ENCODE measurements at regions not wholly inside any gene's neighbourhood (a gene's known extent, or its start where the extent isn't known, plus 50 kb on each side); places are given as distances from the start of the nearest gene placed in this dataset.

GRCh38 chr12:4025181-4026019 is 152.2 kb upstream of the PARP11 start:
- no peak overlapping the region for H3K27ac Mint-ChIP-seq
- no peak overlapping the region for H3K9ac ChIP-seq (ENCODE audit: low read length)
- CTCF ChIA-PET, result interaction anchor here (0.6 kb wide), 1 partner anchor 252 kb away, joined by 3 read pairs; no protein-coding TSS in a partner anchor
- no peak overlapping the region for H3K27ac ChIP-seq (ENCODE audit: low read length in 2 of 2)
- no peaks in the 10 kb centered on the region for H3K36me3 ChIP-seq (replicated peaks in 1 of 2; ENCODE audit: control extremely low read depth in 1 of 2, control insufficient read depth in 1 of 2, extremely low read depth in 1 of 2, insufficient read depth in 2 of 2, low read length in 1 of 2)
- H2AFZ ChIP-seq (ENCODE audit: insufficient read depth, low read depth, low read length, poor library complexity, severe bottlenecking), result no peak overlapping the region
- no peak overlapping the region for H3K4me3 Mint-ChIP-seq
- no peaks in the 10 kb centered on the region for H3K79me2 ChIP-seq (ENCODE audit: control insufficient read depth, insufficient read depth, low read length)
- no peak overlapping the region for H3K4me2 ChIP-seq (replicated peaks; ENCODE audit: low read depth, low read length, poor library complexity, severe bottlenecking)
- no peaks in the 10 kb centered on the region for H3K9me3 Mint-ChIP-seq (ENCODE audit: insufficient read depth)
- intact Hi-C loops (cut with micrococcal nuclease), result no loop called here
- DNase-seq, result no peak
- ATAC-seq (ENCODE audit: low read depth), result no peak
- no peaks in the 10 kb centered on the region for H3K9me3 ChIP-seq (ENCODE audit: control extremely low read depth in 1 of 3, control insufficient read depth in 2 of 3, insufficient read depth in 1 of 3, low read length in 2 of 3)
- no peaks in the 10 kb centered on the region for H4K20me1 ChIP-seq (ENCODE audit: control insufficient read depth, insufficient read depth, low read length, poor library complexity, severe bottlenecking)
- WGBS (ENCODE audit: insufficient coverage), result 95% methylated on average over 19 of the region's 20 CpGs
- POLR2A ChIA-PET, result no interaction called here
- H3K4me3 ChIP-seq (ENCODE audit: control extremely low read depth in 1 of 5, extremely low read depth in 1 of 5, insufficient read depth in 1 of 5, low read depth in 2 of 5, low read length in 4 of 5), result no peak overlapping the region
- H3K4me1 ChIP-seq (ENCODE audit: control insufficient read depth in 2 of 2, insufficient read depth in 2 of 2, low read length in 2 of 2), result peaks cover 10% of the 10 kb centered on the region in 2 donors
- H3K4me1 Mint-ChIP-seq, result peaks cover 15% of the 10 kb centered on the region
- peaks cover 0 to 2% (median 1%) of the 10 kb centered on the region in 4 experiments for H3K27me3 ChIP-seq (replicated peaks in 1 of 4; ENCODE audit: control extremely low read depth in 1 of 4, control insufficient read depth in 3 of 4, insufficient read depth in 4 of 4, low read length in 3 of 4)
- H3K27me3 Mint-ChIP-seq, result peaks cover 28% of the 10 kb centered on the region
- TF ChIP-seq, protein P1, sequence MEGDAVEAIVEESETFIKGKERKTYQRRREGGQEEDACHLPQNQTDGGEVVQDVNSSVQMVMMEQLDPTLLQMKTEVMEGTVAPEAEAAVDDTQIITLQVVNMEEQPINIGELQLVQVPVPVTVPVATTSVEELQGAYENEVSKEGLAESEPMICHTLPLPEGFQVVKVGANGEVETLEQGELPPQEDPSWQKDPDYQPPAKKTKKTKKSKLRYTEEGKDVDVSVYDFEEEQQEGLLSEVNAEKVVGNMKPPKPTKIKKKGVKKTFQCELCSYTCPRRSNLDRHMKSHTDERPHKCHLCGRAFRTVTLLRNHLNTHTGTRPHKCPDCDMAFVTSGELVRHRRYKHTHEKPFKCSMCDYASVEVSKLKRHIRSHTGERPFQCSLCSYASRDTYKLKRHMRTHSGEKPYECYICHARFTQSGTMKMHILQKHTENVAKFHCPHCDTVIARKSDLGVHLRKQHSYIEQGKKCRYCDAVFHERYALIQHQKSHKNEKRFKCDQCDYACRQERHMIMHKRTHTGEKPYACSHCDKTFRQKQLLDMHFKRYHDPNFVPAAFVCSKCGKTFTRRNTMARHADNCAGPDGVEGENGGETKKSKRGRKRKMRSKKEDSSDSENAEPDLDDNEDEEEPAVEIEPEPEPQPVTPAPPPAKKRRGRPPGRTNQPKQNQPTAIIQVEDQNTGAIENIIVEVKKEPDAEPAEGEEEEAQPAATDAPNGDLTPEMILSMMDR (IDR thresholded peaks at IDR 0.05), result no peak
- no peak for TF ChIP-seq EZH2 (IDR thresholded peaks at IDR 0.05; ENCODE audit: borderline replicate concordance, insufficient read depth, low read depth, low read length, poor library complexity, severe bottlenecking)

GRCh38 chr12:4024701-4025100 is 151.5 kb upstream of the PARP11 start:
- H4K20me1 ChIP-seq (ENCODE audit: control insufficient read depth, insufficient read depth, low read length, poor library complexity, severe bottlenecking), result no peaks in the 10 kb centered on the region
- no peak overlapping the region for H3K9ac ChIP-seq (ENCODE audit: low read length)
- no peak overlapping the region for H3K27ac ChIP-seq (ENCODE audit: low read length in 2 of 2)
- H3K4me1 Mint-ChIP-seq, result peaks cover 12% of the 10 kb centered on the region
- no peaks in the 10 kb centered on the region for H3K79me2 ChIP-seq (ENCODE audit: control insufficient read depth, insufficient read depth, low read length)
- no peak overlapping the region for H2AFZ ChIP-seq (ENCODE audit: insufficient read depth, low read depth, low read length, poor library complexity, severe bottlenecking)
- TF ChIP-seq, protein P1 (IDR thresholded peaks at IDR 0.05), result no peak
- no peak for TF ChIP-seq EZH2 (IDR thresholded peaks at IDR 0.05; ENCODE audit: borderline replicate concordance, insufficient read depth, low read depth, low read length, poor library complexity, severe bottlenecking)
- no peak overlapping the region for H3K27ac Mint-ChIP-seq
- H3K4me1 ChIP-seq (ENCODE audit: control insufficient read depth in 2 of 2, insufficient read depth in 2 of 2, low read length in 2 of 2), result peaks cover 8 to 10% of the 10 kb centered on the region in 2 donors
- 71% methylated on average over 6 of the region's 7 CpGs for WGBS (ENCODE audit: insufficient coverage)
- ChIA-PET CTCF (interaction anchor here (0.6 kb wide), 1 partner anchor 252 kb away, joined by 3 read pairs; no protein-coding TSS in a partner anchor), POLR2A (no interaction called here)
- no peaks in the 10 kb centered on the region for H3K9me3 Mint-ChIP-seq (ENCODE audit: insufficient read depth)
- intact Hi-C loops (cut with micrococcal nuclease), result no loop called here
- H3K36me3 ChIP-seq (replicated peaks in 1 of 2; ENCODE audit: control extremely low read depth in 1 of 2, control insufficient read depth in 1 of 2, extremely low read depth in 1 of 2, insufficient read depth in 2 of 2, low read length in 1 of 2), result no peaks in the 10 kb centered on the region
- H3K4me3 ChIP-seq (ENCODE audit: control extremely low read depth in 1 of 5, extremely low read depth in 1 of 5, insufficient read depth in 1 of 5, low read depth in 2 of 5, low read length in 4 of 5), result no peak overlapping the region
- DNase-seq (no peak), ATAC-seq (ENCODE audit: low read depth) (no peak)
- H3K27me3 Mint-ChIP-seq, result peaks cover 24% of the 10 kb centered on the region
- H3K4me2 ChIP-seq (replicated peaks; ENCODE audit: low read depth, low read length, poor library complexity, severe bottlenecking), result no peak overlapping the region
- no peak overlapping the region for H3K4me3 Mint-ChIP-seq
- no peaks in the 10 kb centered on the region for H3K27me3 ChIP-seq (replicated peaks in 1 of 4; ENCODE audit: control extremely low read depth in 1 of 4, control insufficient read depth in 3 of 4, insufficient read depth in 4 of 4, low read length in 3 of 4)
- H3K9me3 ChIP-seq (ENCODE audit: control extremely low read depth in 1 of 3, control insufficient read depth in 2 of 3, insufficient read depth in 1 of 3, low read length in 2 of 3), result no peaks in the 10 kb centered on the region
